Neural cell (in vitro differentiated cells): ENCODE measurements at regions not wholly inside any gene's neighbourhood (a gene's known extent, or its start where the extent isn't known, plus 50 kb on each side); places are given as distances from the start of the nearest gene placed in this dataset.

ENCODE experiments used
- EP300 ChIP-seq: fragments of 450-650 bp; conservative IDR thresholded peaks from 2 replicates; pipeline ENCODE4 v1.6.1; 2014; ENCODE audit warnings: antibody characterized with exemption, mild to moderate bottlenecking, moderate library complexity; ENCODE audit not compliant: poor library complexity, severe bottlenecking
- EZH2 ChIP-seq: fragments of 200-600, 300-800 bp; shearing (Covaris generic), sonication (generic); IDR thresholded peaks from 2 replicates; pipeline ENCODE4 v1.6.1; 2014; ENCODE audit warnings: antibody characterized with exemption, low read length, borderline replicate concordance, mild to moderate bottlenecking; ENCODE audit not compliant: insufficient read depth, poor library complexity, severe bottlenecking
- POLR2AphosphoS5 ChIP-seq: IDR thresholded peaks from 2 replicates; pipeline ENCODE4 v1.6.1; 2012
- SMC3 ChIP-seq: fragments of 450-650 bp; conservative IDR thresholded peaks from 2 replicates; pipeline ENCODE4 v1.6.1; 2014; ENCODE audit warnings: antibody characterized with exemption, mild to moderate bottlenecking, moderate library complexity; ENCODE audit not compliant: poor library complexity
- TAF1 ChIP-seq: IDR thresholded peaks from 2 replicates; pipeline ENCODE4 v1.6.1; 2012; ENCODE audit warnings: low read depth
- TF ChIP-seq, protein P1 (sequence below): fragments of 450-650 bp; IDR thresholded peaks from 2 replicates; pipeline ENCODE4 v1.5.1; 2014; ENCODE audit warnings: antibody characterized with exemption, mild to moderate bottlenecking, moderate library complexity; ENCODE audit not compliant: poor library complexity, severe bottlenecking

- TF ChIP-seq, protein P1, sequence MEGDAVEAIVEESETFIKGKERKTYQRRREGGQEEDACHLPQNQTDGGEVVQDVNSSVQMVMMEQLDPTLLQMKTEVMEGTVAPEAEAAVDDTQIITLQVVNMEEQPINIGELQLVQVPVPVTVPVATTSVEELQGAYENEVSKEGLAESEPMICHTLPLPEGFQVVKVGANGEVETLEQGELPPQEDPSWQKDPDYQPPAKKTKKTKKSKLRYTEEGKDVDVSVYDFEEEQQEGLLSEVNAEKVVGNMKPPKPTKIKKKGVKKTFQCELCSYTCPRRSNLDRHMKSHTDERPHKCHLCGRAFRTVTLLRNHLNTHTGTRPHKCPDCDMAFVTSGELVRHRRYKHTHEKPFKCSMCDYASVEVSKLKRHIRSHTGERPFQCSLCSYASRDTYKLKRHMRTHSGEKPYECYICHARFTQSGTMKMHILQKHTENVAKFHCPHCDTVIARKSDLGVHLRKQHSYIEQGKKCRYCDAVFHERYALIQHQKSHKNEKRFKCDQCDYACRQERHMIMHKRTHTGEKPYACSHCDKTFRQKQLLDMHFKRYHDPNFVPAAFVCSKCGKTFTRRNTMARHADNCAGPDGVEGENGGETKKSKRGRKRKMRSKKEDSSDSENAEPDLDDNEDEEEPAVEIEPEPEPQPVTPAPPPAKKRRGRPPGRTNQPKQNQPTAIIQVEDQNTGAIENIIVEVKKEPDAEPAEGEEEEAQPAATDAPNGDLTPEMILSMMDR: no peak
- TF ChIP-seq POLR2AphosphoS5 (no peak), SMC3 (no peak), TAF1 (no peak), EZH2 (no peak), EP300 (no peak)
These were observed 1930.5 kb downstream of the EFNA5 start for GRCh38 chr5:105740242-105740641.
